ENCODE measurements at regions not wholly inside any gene's neighbourhood (a gene's known extent, or its start where the extent isn't known, plus 50 kb on each side); places are given as distances from the start of the nearest gene placed in this dataset.

- POLR2A ChIA-PET = interaction anchor here (0.7 kb wide), 1 partner anchor 1461 kb away, joined by 5 read pairs; no protein-coding TSS in a partner anchor
- intact Hi-C loops (cut with micrococcal nuclease; ENCODE audit: unreplicated experiment) = no loop called here
- Histone ChIP-seq H3K9me2 (ENCODE audit: insufficient read depth, low read length) (no peaks in the 10 kb centered on the region), H4K20me1 (ENCODE audit: insufficient read depth, low read length) (no peaks in the 10 kb centered on the region), H2AFZ (ENCODE audit: low read length) (no peak overlapping the region), H3K79me2 (ENCODE audit: insufficient read depth, low read depth, low read length) (no peaks in the 10 kb centered on the region), H3K36me3 (ENCODE audit: insufficient read depth, low read length) (no peaks in the 10 kb centered on the region), H3K27ac (ENCODE audit: low read depth, low read length, poor library complexity, severe bottlenecking) (no peak overlapping the region), H3K4me2 (ENCODE audit: low read length) (no peak overlapping the region), H3K4me3 (ENCODE audit: low read depth, low read length, poor library complexity, severe bottlenecking) (no peak overlapping the region), H3K9me3 (ENCODE audit: low read length) (no peaks in the 10 kb centered on the region), H3K4me1 (ENCODE audit: insufficient read depth, low read length, poor library complexity, severe bottlenecking) (no peaks in the 10 kb centered on the region)
- CTCF ChIA-PET (ENCODE audit: unreplicated experiment) = no interaction called here
- BruUV-seq (replicated peaks) = no TSS peak
- TF ChIP-seq EZH2phosphoT487 (IDR thresholded peaks at IDR 0.05; ENCODE audit: borderline replicate concordance, low read depth, low read length) = no peak
- TF ChIP-seq CTCF (conservative IDR thresholded peaks at IDR 0.05; ENCODE audit: low read length) = no peak
- no peak for DNase-seq (ENCODE audit: low spot score)
Observed at GRCh38 chr16:6281994-6282393, 1050.7 kb upstream of the RBFOX1 start.

- intact Hi-C loops (cut with micrococcal nuclease; ENCODE audit: unreplicated experiment) = no loop called here
- no TSS peak for BruUV-seq (replicated peaks)
- CTCF ChIA-PET (ENCODE audit: unreplicated experiment) = no interaction called here
Observed at GRCh38 chr16:6281274-6281673, 1051.4 kb upstream of the RBFOX1 start.

GRCh38 chr16:6280055-6280454 lies 1052.6 kb upstream of the RBFOX1 start:
- Histone ChIP-seq H3K4me1 (ENCODE audit: insufficient read depth, low read length, poor library complexity, severe bottlenecking) (no peaks in the 10 kb centered on the region), H3K79me2 (ENCODE audit: insufficient read depth, low read depth, low read length) (no peaks in the 10 kb centered on the region), H2AFZ (ENCODE audit: low read length) (no peak overlapping the region), H3K4me3 (ENCODE audit: low read depth, low read length, poor library complexity, severe bottlenecking) (no peak overlapping the region), H3K4me2 (ENCODE audit: low read length) (no peak overlapping the region), H3K9me2 (ENCODE audit: insufficient read depth, low read length) (no peaks in the 10 kb centered on the region), H3K36me3 (ENCODE audit: insufficient read depth, low read length) (no peaks in the 10 kb centered on the region), H4K20me1 (ENCODE audit: insufficient read depth, low read length) (no peaks in the 10 kb centered on the region), H3K9me3 (ENCODE audit: low read length) (no peaks in the 10 kb centered on the region), H3K27ac (ENCODE audit: low read depth, low read length, poor library complexity, severe bottlenecking) (no peak overlapping the region)
- intact Hi-C loops (cut with micrococcal nuclease; ENCODE audit: unreplicated experiment) = no loop called here
- ChIA-PET POLR2A (no interaction called here), CTCF (ENCODE audit: unreplicated experiment) (no interaction called here)
- TF ChIP-seq EZH2phosphoT487 (IDR thresholded peaks at IDR 0.05; ENCODE audit: borderline replicate concordance, low read depth, low read length) (no peak), CTCF (conservative IDR thresholded peaks at IDR 0.05; ENCODE audit: low read length) (no peak)
- BruUV-seq (replicated peaks) = no TSS peak
- DNase-seq (ENCODE audit: low spot score) = no peak

More at GRCh38 chr16:6281274-6281673, 1051.4 kb upstream of the RBFOX1 start:
- Histone ChIP-seq H3K4me3 (ENCODE audit: low read depth, low read length, poor library complexity, severe bottlenecking) (no peak overlapping the region), H3K9me3 (ENCODE audit: low read length) (no peaks in the 10 kb centered on the region), H2AFZ (ENCODE audit: low read length) (no peak overlapping the region), H3K27ac (ENCODE audit: low read depth, low read length, poor library complexity, severe bottlenecking) (no peak overlapping the region), H3K4me2 (ENCODE audit: low read length) (no peak overlapping the region), H4K20me1 (ENCODE audit: insufficient read depth, low read length) (no peaks in the 10 kb centered on the region), H3K9me2 (ENCODE audit: insufficient read depth, low read length) (no peaks in the 10 kb centered on the region), H3K36me3 (ENCODE audit: insufficient read depth, low read length) (no peaks in the 10 kb centered on the region), H3K4me1 (ENCODE audit: insufficient read depth, low read length, poor library complexity, severe bottlenecking) (no peaks in the 10 kb centered on the region), H3K79me2 (ENCODE audit: insufficient read depth, low read depth, low read length) (no peaks in the 10 kb centered on the region)
- TF ChIP-seq CTCF (conservative IDR thresholded peaks at IDR 0.05; ENCODE audit: low read length) (no peak), EZH2phosphoT487 (IDR thresholded peaks at IDR 0.05; ENCODE audit: borderline replicate concordance, low read depth, low read length) (no peak)
- DNase-seq (ENCODE audit: low spot score) = no peak
- POLR2A ChIA-PET = no interaction called here
